Uterus (tissue), 3 donors: ENCODE measurements at regions not wholly inside any gene's neighbourhood (a gene's known extent, or its start where the extent isn't known, plus 50 kb on each side); places are given as distances from the start of the nearest gene placed in this dataset.
A peak's percentile ranks its signal among the peaks of the same experiment; 100 is the strongest.

ENCODE experiments used
- DNase-seq, 2 donors: peaks; one replicate each; pipeline ENCODE4 v3.0.0-alpha.2; 2019 to 2020
- H3K27ac ChIP-seq, 2 donors: fragments of 200-600 bp; sonication (generic); 1 replicate in 1 of 2; 2 replicates in 1 of 2; pipeline ENCODE4 v1.5.1; 2016 to 2018
- H3K27me3 ChIP-seq, 2 donors: fragments of 200-600 bp; sonication (generic); one replicate each; pipeline ENCODE4 v1.5.1; 2018 to 2019; ENCODE audit warnings: control low read depth in 1 of 2
- H3K36me3 ChIP-seq, 2 donors: fragments of 200-600 bp; sonication (generic); one replicate each; pipeline ENCODE4 v1.5.1; 2019; ENCODE audit warnings: control low read depth in 1 of 2
- H3K4me1 ChIP-seq, 2 donors: fragments of 200-600 bp; sonication (generic); one replicate each; pipeline ENCODE4 v1.5.1; 2018 to 2019; ENCODE audit warnings: control low read depth in 1 of 2
- H3K4me3 ChIP-seq, 2 donors: fragments of 200-600 bp; sonication (generic); 1 replicate in 1 of 2; 2 replicates in 1 of 2; pipeline ENCODE4 v1.5.1; 2018 to 2019; ENCODE audit warnings: mild to moderate bottlenecking in 1 of 2
- H3K9me3 ChIP-seq, 2 donors: fragments of 200-600 bp; sonication (generic); one replicate each; pipeline ENCODE4 v1.5.1; 2019; ENCODE audit warnings: control low read depth in 1 of 2
- POLR2A ChIP-seq, 2 donors: fragments of 450-650 bp; IDR thresholded peaks; one replicate each; pipeline ENCODE4 v1.6.1; 2016; ENCODE audit warnings: antibody characterized with exemption in 2 of 2, mild to moderate bottlenecking in 1 of 2, moderate library complexity in 1 of 2
- intact Hi-C: fragments of 100-400 bp; cut with DNase I; formaldehyde crosslinking; loops from one replicate; pipeline ENCODE4 v1.15.1; 2023; ENCODE audit warnings: low total_unique reads
- TF ChIP-seq, protein P1 (sequence below), 4 experiments: fragments of 200-600 bp in 2 of 4; fragments of 450-650 bp in 2 of 4; sonication (generic) in 2 of 4; IDR thresholded peaks; one replicate each; pipeline ENCODE4 v1.5.1; 2016 to 2019; ENCODE audit warnings: antibody characterized with exemption in 4 of 4, mild to moderate bottlenecking in 2 of 4, moderate library complexity in 1 of 4
- donor health status: DM: yes; HTN: yes; CAD: no.

GRCh38 chr1:56389813-56390212 lies 189.6 kb downstream of the PLPP3 start:
- intact Hi-C loops: no loop called here
- Histone ChIP-seq H3K27ac (no peak overlapping the region), H3K4me1 (no peaks in the 10 kb centered on the region), H3K27me3 (no peaks in the 10 kb centered on the region), H3K4me3 (no peak overlapping the region), H3K9me3 (no peaks in the 10 kb centered on the region), H3K36me3 (no peaks in the 10 kb centered on the region)
- TF ChIP-seq, protein P1, sequence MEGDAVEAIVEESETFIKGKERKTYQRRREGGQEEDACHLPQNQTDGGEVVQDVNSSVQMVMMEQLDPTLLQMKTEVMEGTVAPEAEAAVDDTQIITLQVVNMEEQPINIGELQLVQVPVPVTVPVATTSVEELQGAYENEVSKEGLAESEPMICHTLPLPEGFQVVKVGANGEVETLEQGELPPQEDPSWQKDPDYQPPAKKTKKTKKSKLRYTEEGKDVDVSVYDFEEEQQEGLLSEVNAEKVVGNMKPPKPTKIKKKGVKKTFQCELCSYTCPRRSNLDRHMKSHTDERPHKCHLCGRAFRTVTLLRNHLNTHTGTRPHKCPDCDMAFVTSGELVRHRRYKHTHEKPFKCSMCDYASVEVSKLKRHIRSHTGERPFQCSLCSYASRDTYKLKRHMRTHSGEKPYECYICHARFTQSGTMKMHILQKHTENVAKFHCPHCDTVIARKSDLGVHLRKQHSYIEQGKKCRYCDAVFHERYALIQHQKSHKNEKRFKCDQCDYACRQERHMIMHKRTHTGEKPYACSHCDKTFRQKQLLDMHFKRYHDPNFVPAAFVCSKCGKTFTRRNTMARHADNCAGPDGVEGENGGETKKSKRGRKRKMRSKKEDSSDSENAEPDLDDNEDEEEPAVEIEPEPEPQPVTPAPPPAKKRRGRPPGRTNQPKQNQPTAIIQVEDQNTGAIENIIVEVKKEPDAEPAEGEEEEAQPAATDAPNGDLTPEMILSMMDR (IDR thresholded peaks at IDR 0.05): no peak
- no peak for DNase-seq

- Histone ChIP-seq H3K27ac (no peak overlapping the region), H3K4me3 (no peak overlapping the region), H3K36me3 (no peaks in the 10 kb centered on the region), H3K4me1 (no peaks in the 10 kb centered on the region), H3K9me3 (no peaks in the 10 kb centered on the region), H3K27me3 (no peaks in the 10 kb centered on the region)
- no peak for TF ChIP-seq POLR2A (IDR thresholded peaks at IDR 0.05)
- TF ChIP-seq, protein P1 (IDR thresholded peaks at IDR 0.05): no peak
- intact Hi-C loops: no loop called here
- no peak for DNase-seq
Observed at GRCh38 chr1:56387071-56387740, 192.2 kb downstream of the PLPP3 start.

DNA sequence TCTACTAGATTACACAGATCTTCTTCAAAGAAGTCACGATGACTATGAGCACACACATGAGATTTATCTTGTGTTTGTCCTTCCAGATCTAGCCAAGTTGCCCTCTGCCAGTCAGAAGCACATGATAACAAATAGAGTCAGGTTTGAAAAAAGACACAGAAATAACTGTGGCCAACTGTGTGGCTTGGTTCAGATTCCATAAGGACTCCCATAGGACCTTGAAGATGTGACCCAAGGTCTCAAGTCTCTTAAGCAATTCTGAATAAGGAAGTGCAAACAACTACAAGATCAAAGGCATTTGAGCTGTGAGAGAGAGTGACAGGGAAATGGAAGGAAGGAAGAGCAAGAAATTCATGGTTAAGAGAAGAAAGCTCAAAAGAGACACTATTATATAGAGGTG lies 194.0 kb downstream of the PLPP3 start:
- no peaks in the 10 kb centered on the region for H3K4me1 ChIP-seq
- no peak for TF ChIP-seq POLR2A (IDR thresholded peaks at IDR 0.05)
- TF ChIP-seq, protein P1 (IDR thresholded peaks at IDR 0.05): no peak
- DNase-seq: no peak
- intact Hi-C loops: no loop called here
- no peaks in the 10 kb centered on the region for H3K27me3 ChIP-seq
- H3K9me3 ChIP-seq: no peaks in the 10 kb centered on the region
- no peak overlapping the region for H3K4me3 ChIP-seq
- no peaks in the 10 kb centered on the region for H3K36me3 ChIP-seq
- no peak overlapping the region for H3K27ac ChIP-seq

DNA sequence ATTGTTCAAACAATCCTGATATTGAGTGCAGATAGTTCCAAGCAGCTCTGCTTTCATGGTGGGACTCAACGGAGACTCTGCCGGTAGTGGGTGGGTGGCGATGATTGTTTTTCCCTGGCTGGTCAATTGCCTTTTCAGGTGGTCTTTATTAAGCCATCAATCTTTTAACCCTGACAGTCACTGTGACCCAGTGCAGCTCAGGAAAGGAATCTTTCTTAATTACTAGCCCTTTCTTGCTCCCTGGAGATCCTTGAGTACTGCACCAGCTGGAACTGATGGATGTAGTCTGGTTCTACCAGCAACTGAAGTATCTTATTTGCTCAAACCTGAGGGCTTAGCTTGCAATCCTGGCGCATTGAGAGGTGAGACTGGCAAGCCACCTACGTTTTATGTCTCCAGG lies 196.4 kb downstream of the PLPP3 start:
- TF ChIP-seq, protein P1 (IDR thresholded peaks at IDR 0.05): no peak
- no peak for TF ChIP-seq POLR2A (IDR thresholded peaks at IDR 0.05)
- no peak overlapping the region for H3K27ac ChIP-seq
- H3K4me1 ChIP-seq: peaks cover 0 to 4% of the 10 kb centered on the region in 2 donors
- H3K9me3 ChIP-seq: no peaks in the 10 kb centered on the region
- H3K4me3 ChIP-seq: no peak overlapping the region
- H3K36me3 ChIP-seq: no peaks in the 10 kb centered on the region
- no peaks in the 10 kb centered on the region for H3K27me3 ChIP-seq
- intact Hi-C loops: no loop called here
- no peak for DNase-seq

GRCh38 chr1:56380531-56380930 lies 198.8 kb downstream of the PLPP3 start:
- Histone ChIP-seq H3K4me3 (no peak overlapping the region), H3K4me1 (peaks cover 4 to 5% of the 10 kb centered on the region in 2 donors), H3K27ac (peak overlapping the region in 1 of 2 donors; percentile 35), H3K9me3 (no peaks in the 10 kb centered on the region), H3K36me3 (no peaks in the 10 kb centered on the region), H3K27me3 (no peaks in the 10 kb centered on the region)
- TF ChIP-seq POLR2A (IDR thresholded peaks at IDR 0.05): no peak
- TF ChIP-seq, protein P1 (IDR thresholded peaks at IDR 0.05): no peak
- DNase-seq: peak; percentile 73 to 83
- intact Hi-C loops: no loop called here
